Keratinocyte (primary cell): ENCODE measurements at regions not wholly inside any gene's neighbourhood (a gene's known extent, or its start where the extent isn't known, plus 50 kb on each side); places are given as distances from the start of the nearest gene placed in this dataset.

Source experiments
- DNase-seq: peaks from one replicate; pipeline ENCODE4 v3.0.0-alpha.2; 2011; ENCODE audit warnings: low read depth, missing footprints, low spot score
- FAIRE-seq: peaks from 2 replicates; lab custom pipeline; 2011; peaks lifted over from hg19 to GRCh38; lab: Jason Lieb, UNC
- H2AFZ ChIP-seq: 2 replicates; pipeline ENCODE4 v1.6.0; 2012; ENCODE audit warnings: low read length, control low read depth, inconsistent platforms; ENCODE audit not compliant: control insufficient read depth
- H3K27ac ChIP-seq: 2 replicates; pipeline ENCODE4 v1.5.1; 2011; ENCODE audit warnings: low read length; ENCODE audit not compliant: control insufficient read depth, insufficient read depth
- H3K27me3 ChIP-seq: 3 replicates; pipeline ENCODE4 v1.6.0; 2011; ENCODE audit warnings: low read length; ENCODE audit not compliant: control insufficient read depth, insufficient read depth; ENCODE audit errors: extremely low read depth
- H3K36me3 ChIP-seq, 2 experiments: 2 replicates in 1 of 2; 3 replicates in 1 of 2; pipeline ENCODE4 v1.5.1; 2011; ENCODE audit warnings: low read length in 2 of 2, mild to moderate bottlenecking in 1 of 2; ENCODE audit not compliant: control insufficient read depth in 2 of 2, insufficient read depth in 2 of 2; ENCODE audit errors: extremely low read depth in 1 of 2
- H3K4me1 ChIP-seq: 3 replicates; pipeline ENCODE4 v1.5.1; 2011; ENCODE audit warnings: low read length; ENCODE audit not compliant: control insufficient read depth, insufficient read depth; ENCODE audit errors: extremely low read depth
- H3K4me2 ChIP-seq: 3 replicates; pipeline ENCODE4 v1.6.0; 2011; ENCODE audit warnings: low read depth, low read length; ENCODE audit not compliant: control insufficient read depth, insufficient read depth; ENCODE audit errors: extremely low read depth
- H3K4me3 ChIP-seq, 3 experiments: fragments of 200-600 bp in 1 of 3; sonication (generic) in 1 of 3; 2 replicates in 2 of 3; 3 replicates in 1 of 3; pipeline ENCODE4 v1.5.1; 2011 to 2016; ENCODE audit warnings: low read length in 3 of 3, mild to moderate bottlenecking in 3 of 3, control low read depth in 2 of 3, inconsistent platforms in 1 of 3, low read depth in 1 of 3, mixed read lengths in 1 of 3, mixed run types in 1 of 3, moderate library complexity in 1 of 3; ENCODE audit not compliant: control insufficient read depth in 2 of 3, insufficient read depth in 2 of 3; ENCODE audit errors: extremely low read depth in 1 of 3
- H3K79me2 ChIP-seq: 2 replicates; pipeline ENCODE4 v1.6.0; 2012; ENCODE audit warnings: low read length; ENCODE audit not compliant: control insufficient read depth, insufficient read depth
- H3K9ac ChIP-seq: 3 replicates; pipeline ENCODE4 v1.6.0; 2011; ENCODE audit warnings: low read length; ENCODE audit not compliant: control insufficient read depth, insufficient read depth; ENCODE audit errors: extremely low read depth
- H3K9me1 ChIP-seq: 3 replicates; pipeline ENCODE4 v1.6.0; 2011; ENCODE audit warnings: low read length; ENCODE audit not compliant: control insufficient read depth, insufficient read depth; ENCODE audit errors: extremely low read depth
- H3K9me3 ChIP-seq: 2 replicates; pipeline ENCODE4 v1.5.1; 2012; ENCODE audit warnings: low read depth, low read length; ENCODE audit not compliant: control insufficient read depth
- H4K20me1 ChIP-seq: 3 replicates; pipeline ENCODE4 v1.6.0; 2011; ENCODE audit warnings: low read length; ENCODE audit not compliant: control insufficient read depth, insufficient read depth; ENCODE audit errors: extremely low read depth
- EZH2 ChIP-seq: IDR thresholded peaks from one replicate; pipeline ENCODE4 v1.6.1; 2012; ENCODE audit warnings: inconsistent platforms, mild to moderate bottlenecking, low read length, moderate library complexity
- dilution Hi-C: fragments of 300-500 bp; cut with MboI; formaldehyde crosslinking; loops from one replicate; pipeline ENCODE4 v1.7.0; 2020; ENCODE audit warnings: low sequenced_read_pairs; ENCODE audit not compliant: extremely low pct_ligation_motif_present
- TF ChIP-seq, protein P1 (sequence below), 3 experiments: IDR thresholded peaks in 1 of 3; conservative IDR thresholded peaks in 1 of 3; optimal IDR thresholded peaks in 1 of 3; 2 replicates in 2 of 3; 3 replicates in 1 of 3; pipeline versions ENCODE3 to v1.5.1; 2011; ENCODE audit warnings: low read length in 3 of 3, mild to moderate bottlenecking in 3 of 3, moderate library complexity in 2 of 3, control low read depth in 1 of 3, inconsistent platforms in 1 of 3; ENCODE audit not compliant: insufficient read depth in 2 of 3; ENCODE audit errors: extremely low read depth in 1 of 3

- H3K4me3 ChIP-seq = no peak overlapping the region
- H3K4me2 ChIP-seq = no peak overlapping the region
- no peaks in the 10 kb centered on the region for H4K20me1 ChIP-seq
- no peak overlapping the region for H3K9ac ChIP-seq
- peaks cover 2% of the 10 kb centered on the region for H3K4me1 ChIP-seq
- DNase-seq (no peak), FAIRE-seq (no peak)
- H3K9me1 ChIP-seq = no peaks in the 10 kb centered on the region
- H3K27me3 ChIP-seq = no peaks in the 10 kb centered on the region
- H3K79me2 ChIP-seq = no peaks in the 10 kb centered on the region
- no peaks in the 10 kb centered on the region for H3K36me3 ChIP-seq
- H3K9me3 ChIP-seq = no peaks in the 10 kb centered on the region
- no peak for TF ChIP-seq EZH2
- TF ChIP-seq, protein P1, sequence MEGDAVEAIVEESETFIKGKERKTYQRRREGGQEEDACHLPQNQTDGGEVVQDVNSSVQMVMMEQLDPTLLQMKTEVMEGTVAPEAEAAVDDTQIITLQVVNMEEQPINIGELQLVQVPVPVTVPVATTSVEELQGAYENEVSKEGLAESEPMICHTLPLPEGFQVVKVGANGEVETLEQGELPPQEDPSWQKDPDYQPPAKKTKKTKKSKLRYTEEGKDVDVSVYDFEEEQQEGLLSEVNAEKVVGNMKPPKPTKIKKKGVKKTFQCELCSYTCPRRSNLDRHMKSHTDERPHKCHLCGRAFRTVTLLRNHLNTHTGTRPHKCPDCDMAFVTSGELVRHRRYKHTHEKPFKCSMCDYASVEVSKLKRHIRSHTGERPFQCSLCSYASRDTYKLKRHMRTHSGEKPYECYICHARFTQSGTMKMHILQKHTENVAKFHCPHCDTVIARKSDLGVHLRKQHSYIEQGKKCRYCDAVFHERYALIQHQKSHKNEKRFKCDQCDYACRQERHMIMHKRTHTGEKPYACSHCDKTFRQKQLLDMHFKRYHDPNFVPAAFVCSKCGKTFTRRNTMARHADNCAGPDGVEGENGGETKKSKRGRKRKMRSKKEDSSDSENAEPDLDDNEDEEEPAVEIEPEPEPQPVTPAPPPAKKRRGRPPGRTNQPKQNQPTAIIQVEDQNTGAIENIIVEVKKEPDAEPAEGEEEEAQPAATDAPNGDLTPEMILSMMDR (optimal IDR thresholded peaks at IDR 0.05 in 1 of 3, IDR thresholded peaks at IDR 0.05 in 1 of 3, conservative IDR thresholded peaks at IDR 0.05 in 1 of 3; ENCODE audit: extremely low read depth in 1 of 3, insufficient read depth in 2 of 3, low read length in 3 of 3) = no peak
- dilution Hi-C loops = no loop called here
- H2AFZ ChIP-seq = no peak overlapping the region
- H3K27ac ChIP-seq = no peak overlapping the region
Measured at GRCh38 chr17:13395346-13395745, 206.4 kb downstream of the HS3ST3A1 start.

GRCh38 chr17:13393841-13394710, 207.7 kb downstream of the HS3ST3A1 start:
- dilution Hi-C loops = no loop called here
- H3K27me3 ChIP-seq = no peaks in the 10 kb centered on the region
- peaks cover 2% of the 10 kb centered on the region for H3K4me1 ChIP-seq
- no peaks in the 10 kb centered on the region for H4K20me1 ChIP-seq
- FAIRE-seq (peak; percentile 66), DNase-seq (no peak)
- H3K9me1 ChIP-seq = no peaks in the 10 kb centered on the region
- H3K27ac ChIP-seq = peak overlapping the region; percentile 30
- no peaks in the 10 kb centered on the region for H3K79me2 ChIP-seq
- no peak overlapping the region for H3K4me2 ChIP-seq
- no peaks in the 10 kb centered on the region for H3K36me3 ChIP-seq
- no peak overlapping the region for H3K9ac ChIP-seq
- no peak for TF ChIP-seq EZH2
- TF ChIP-seq, protein P1 (optimal IDR thresholded peaks at IDR 0.05 in 1 of 3, IDR thresholded peaks at IDR 0.05 in 1 of 3, conservative IDR thresholded peaks at IDR 0.05 in 1 of 3; ENCODE audit: extremely low read depth in 1 of 3, insufficient read depth in 2 of 3, low read length in 3 of 3) = no peak
- no peak overlapping the region for H3K4me3 ChIP-seq
- H3K9me3 ChIP-seq = no peaks in the 10 kb centered on the region
- no peak overlapping the region for H2AFZ ChIP-seq
